Panc1 (cell line): ENCODE measurements at regions not wholly inside any gene's neighbourhood (a gene's known extent, or its start where the extent isn't known, plus 50 kb on each side); places are given as distances from the start of the nearest gene placed in this dataset.

Experiments used
- ATAC-seq: fragments of 200-7000 bp; cut with Tn5 transposase; 2 replicates; pipeline ENCODE4 v1.9.1; 2020; ENCODE audit warnings: mild to moderate bottlenecking, moderate library complexity
- BruUV-seq: library from RNA; stranded (reverse); fragments of 400-500 nt; replicated peaks from 2 replicates; lab custom pipeline; 2021; lab: Mats Ljungman, UMichigan
- CTCF ChIA-PET: fragments of 300-600 bp; sonication (Branson Sonifier 250); formaldehyde crosslinking; loops from one replicate; lab custom pipeline; 2022; ENCODE audit warnings: antibody characterized with exemption; lab: Charles Lee
- POLR2A ChIA-PET: fragments of 300-600 bp; sonication (Branson Sonifier 250); formaldehyde crosslinking; loops from one replicate; lab custom pipeline; 2022; ENCODE audit warnings: antibody characterized with exemption; lab: Charles Lee
- DNase-seq: peaks from one replicate; pipeline ENCODE4 v3.0.0-alpha.2; 2010; ENCODE audit warnings: low read depth, low spot score
- H3K27ac ChIP-seq: 2 replicates; pipeline ENCODE4 v1.5.1; 2011; ENCODE audit warnings: mild to moderate bottlenecking, low read length, inconsistent platforms
- H3K27me3 ChIP-seq: fragments of 200-500 bp; sonication (Bioruptor generic); 2 replicates; pipeline ENCODE4 v1.6.0; 2014; ENCODE audit warnings: low read length, inconsistent platforms; ENCODE audit not compliant: control insufficient read depth, insufficient read depth
- H3K36me3 ChIP-seq: fragments of 200-500 bp; sonication (Bioruptor generic); 2 replicates; pipeline ENCODE4 v1.5.1; 2014; ENCODE audit warnings: inconsistent platforms, mild to moderate bottlenecking, low read length, moderate library complexity; ENCODE audit not compliant: control insufficient read depth, insufficient read depth
- H3K4me1 ChIP-seq: 2 replicates; pipeline ENCODE4 v1.5.1; 2011; ENCODE audit warnings: inconsistent platforms, mild to moderate bottlenecking, low read length, moderate library complexity; ENCODE audit not compliant: control insufficient read depth, insufficient read depth
- H3K4me3 ChIP-seq, 2 experiments: 2 replicates each; pipeline ENCODE4 v1.5.1; 2011 to 2012; ENCODE audit warnings: low read depth in 2 of 2, low read length in 2 of 2, mild to moderate bottlenecking in 2 of 2, inconsistent platforms in 1 of 2, moderate library complexity in 1 of 2
- H3K9me3 ChIP-seq: fragments of 200-500 bp; sonication (Bioruptor generic); 2 replicates; pipeline ENCODE4 v1.5.1; 2014; ENCODE audit warnings: low read depth, mild to moderate bottlenecking, inconsistent platforms, low read length, moderate library complexity; ENCODE audit not compliant: control insufficient read depth, insufficient read depth
- POLR2AphosphoS5 ChIP-seq: IDR thresholded peaks from 2 replicates; pipeline ENCODE4 v1.6.1; 2012; ENCODE audit warnings: mild to moderate bottlenecking, low read depth, low read length, moderate library complexity
- SIN3A ChIP-seq: IDR thresholded peaks from 2 replicates; pipeline ENCODE4 v1.6.1; 2012; ENCODE audit warnings: low read depth, mild to moderate bottlenecking, low read length, moderate library complexity, borderline replicate concordance; ENCODE audit not compliant: insufficient read depth
- TCF7L2 ChIP-seq: IDR thresholded peaks from 2 replicates; pipeline ENCODE4 v1.6.1; 2011; ENCODE audit warnings: mild to moderate bottlenecking, low read depth, low read length, inconsistent platforms
- in situ Hi-C: cut with HindIII; loops from 2 replicates; pipeline ENCODE4 v1.10.0; 2016; ENCODE audit warnings: low sequenced_read_pairs, low pct_unique_long_range_greater_than_20kb
- intact Hi-C: fragments of 100-400 bp; cut with micrococcal nuclease; formaldehyde crosslinking; loops from one replicate; pipeline ENCODE4 v1.10.0; 2022; ENCODE audit not compliant: unreplicated experiment
- TF ChIP-seq, protein P1 (sequence below): fragments of 450-650 bp; IDR thresholded peaks from 2 replicates; pipeline ENCODE4 v1.5.1; 2017; ENCODE audit warnings: mild to moderate bottlenecking
- TF ChIP-seq, protein P2 (sequence below), 2 experiments: IDR thresholded peaks; 2 replicates each; pipeline ENCODE4 v1.6.1; 2011 to 2012; ENCODE audit warnings: low read depth in 2 of 2, control low read depth in 1 of 2, low read length in 1 of 2, mild to moderate bottlenecking in 1 of 2, moderate library complexity in 1 of 2; ENCODE audit not compliant: insufficient read depth in 1 of 2

GRCh38 chrX:113986427-113986826, 597.5 kb upstream of the HTR2C start:
- H3K36me3 ChIP-seq = no peaks in the 10 kb centered on the region
- ATAC-seq (no peak), DNase-seq (no peak)
- no peaks in the 10 kb centered on the region for H3K9me3 ChIP-seq
- CTCF ChIA-PET = no interaction called here
- H3K4me1 ChIP-seq = no peaks in the 10 kb centered on the region
- POLR2A ChIA-PET = no interaction called here
- no peak overlapping the region for H3K27ac ChIP-seq
- intact Hi-C loops = no loop called here
- no peaks in the 10 kb centered on the region for H3K27me3 ChIP-seq
- no TSS peak for BruUV-seq
- H3K4me3 ChIP-seq = no peak overlapping the region
- TF ChIP-seq, protein P1, sequence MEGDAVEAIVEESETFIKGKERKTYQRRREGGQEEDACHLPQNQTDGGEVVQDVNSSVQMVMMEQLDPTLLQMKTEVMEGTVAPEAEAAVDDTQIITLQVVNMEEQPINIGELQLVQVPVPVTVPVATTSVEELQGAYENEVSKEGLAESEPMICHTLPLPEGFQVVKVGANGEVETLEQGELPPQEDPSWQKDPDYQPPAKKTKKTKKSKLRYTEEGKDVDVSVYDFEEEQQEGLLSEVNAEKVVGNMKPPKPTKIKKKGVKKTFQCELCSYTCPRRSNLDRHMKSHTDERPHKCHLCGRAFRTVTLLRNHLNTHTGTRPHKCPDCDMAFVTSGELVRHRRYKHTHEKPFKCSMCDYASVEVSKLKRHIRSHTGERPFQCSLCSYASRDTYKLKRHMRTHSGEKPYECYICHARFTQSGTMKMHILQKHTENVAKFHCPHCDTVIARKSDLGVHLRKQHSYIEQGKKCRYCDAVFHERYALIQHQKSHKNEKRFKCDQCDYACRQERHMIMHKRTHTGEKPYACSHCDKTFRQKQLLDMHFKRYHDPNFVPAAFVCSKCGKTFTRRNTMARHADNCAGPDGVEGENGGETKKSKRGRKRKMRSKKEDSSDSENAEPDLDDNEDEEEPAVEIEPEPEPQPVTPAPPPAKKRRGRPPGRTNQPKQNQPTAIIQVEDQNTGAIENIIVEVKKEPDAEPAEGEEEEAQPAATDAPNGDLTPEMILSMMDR = no peak
- TF ChIP-seq SIN3A = no peak
- TF ChIP-seq, protein P2, sequence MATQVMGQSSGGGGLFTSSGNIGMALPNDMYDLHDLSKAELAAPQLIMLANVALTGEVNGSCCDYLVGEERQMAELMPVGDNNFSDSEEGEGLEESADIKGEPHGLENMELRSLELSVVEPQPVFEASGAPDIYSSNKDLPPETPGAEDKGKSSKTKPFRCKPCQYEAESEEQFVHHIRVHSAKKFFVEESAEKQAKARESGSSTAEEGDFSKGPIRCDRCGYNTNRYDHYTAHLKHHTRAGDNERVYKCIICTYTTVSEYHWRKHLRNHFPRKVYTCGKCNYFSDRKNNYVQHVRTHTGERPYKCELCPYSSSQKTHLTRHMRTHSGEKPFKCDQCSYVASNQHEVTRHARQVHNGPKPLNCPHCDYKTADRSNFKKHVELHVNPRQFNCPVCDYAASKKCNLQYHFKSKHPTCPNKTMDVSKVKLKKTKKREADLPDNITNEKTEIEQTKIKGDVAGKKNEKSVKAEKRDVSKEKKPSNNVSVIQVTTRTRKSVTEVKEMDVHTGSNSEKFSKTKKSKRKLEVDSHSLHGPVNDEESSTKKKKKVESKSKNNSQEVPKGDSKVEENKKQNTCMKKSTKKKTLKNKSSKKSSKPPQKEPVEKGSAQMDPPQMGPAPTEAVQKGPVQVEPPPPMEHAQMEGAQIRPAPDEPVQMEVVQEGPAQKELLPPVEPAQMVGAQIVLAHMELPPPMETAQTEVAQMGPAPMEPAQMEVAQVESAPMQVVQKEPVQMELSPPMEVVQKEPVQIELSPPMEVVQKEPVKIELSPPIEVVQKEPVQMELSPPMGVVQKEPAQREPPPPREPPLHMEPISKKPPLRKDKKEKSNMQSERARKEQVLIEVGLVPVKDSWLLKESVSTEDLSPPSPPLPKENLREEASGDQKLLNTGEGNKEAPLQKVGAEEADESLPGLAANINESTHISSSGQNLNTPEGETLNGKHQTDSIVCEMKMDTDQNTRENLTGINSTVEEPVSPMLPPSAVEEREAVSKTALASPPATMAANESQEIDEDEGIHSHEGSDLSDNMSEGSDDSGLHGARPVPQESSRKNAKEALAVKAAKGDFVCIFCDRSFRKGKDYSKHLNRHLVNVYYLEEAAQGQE (IDR thresholded peaks at IDR 0.05; ENCODE audit: insufficient read depth in 1 of 2, low read depth in 2 of 2, low read length in 1 of 2) = no peak
- no peak for TF ChIP-seq POLR2AphosphoS5
- TF ChIP-seq TCF7L2 = no peak
- in situ Hi-C loops = no loop called here

- ChIA-PET POLR2A (no interaction called here), CTCF (no interaction called here)
- ATAC-seq = no peak
- intact Hi-C loops = no loop called here
- DNase-seq = no peak
- BruUV-seq = no TSS peak
- H3K4me3 ChIP-seq = no peak overlapping the region
- H3K36me3 ChIP-seq = no peaks in the 10 kb centered on the region
- H3K27ac ChIP-seq = no peak overlapping the region
- TF ChIP-seq TCF7L2 (no peak), POLR2AphosphoS5 (no peak), SIN3A (no peak)
- TF ChIP-seq, protein P2 (IDR thresholded peaks at IDR 0.05; ENCODE audit: insufficient read depth in 1 of 2, low read depth in 2 of 2, low read length in 1 of 2) = no peak
- TF ChIP-seq, protein P1 = no peak
- no peaks in the 10 kb centered on the region for H3K4me1 ChIP-seq
- H3K9me3 ChIP-seq = no peaks in the 10 kb centered on the region
- in situ Hi-C loops = no loop called here
- no peaks in the 10 kb centered on the region for H3K27me3 ChIP-seq
Measured at GRCh38 chrX:113982766-113983165, 601.1 kb upstream of the HTR2C start.
